MM.1S (cell line): ENCODE measurements at regions not wholly inside any gene's neighbourhood (a gene's known extent, or its start where the extent isn't known, plus 50 kb on each side); places are given as distances from the start of the nearest gene placed in this dataset.

Experiments
- DNase-seq: peaks from one replicate; pipeline ENCODE4 v3.0.0-alpha.2; 2015
- H2AFZ ChIP-seq: fragments of 300-600 bp; sonication (generic); 2 replicates; pipeline ENCODE4 v1.6.0; 2016; ENCODE audit warnings: antibody characterized with exemption, low read length
- H3F3A ChIP-seq: fragments of 300-600 bp; sonication (generic); 2 replicates; pipeline ENCODE4 v1.6.1; 2016; ENCODE audit warnings: mild to moderate bottlenecking, antibody characterized with exemption, low read length, moderate library complexity, mixed read lengths; ENCODE audit not compliant: insufficient read depth
- H3K27ac ChIP-seq: fragments of 300-600 bp; sonication (generic); 2 replicates; pipeline ENCODE4 v1.5.1; 2016; ENCODE audit warnings: mild to moderate bottlenecking, low read length
- H3K27me3 ChIP-seq: fragments of 300-600 bp; sonication (generic); replicated peaks from 2 replicates; pipeline ENCODE4 v1.6.0; 2016; ENCODE audit warnings: low read length; ENCODE audit not compliant: insufficient read depth
- H3K36me3 ChIP-seq: fragments of 300-600 bp; sonication (generic); replicated peaks from 2 replicates; pipeline ENCODE4 v1.6.1; 2016; ENCODE audit warnings: mild to moderate bottlenecking, low read length, mixed read lengths; ENCODE audit not compliant: insufficient read depth
- H3K4me1 ChIP-seq: fragments of 300-600 bp; sonication (generic); 2 replicates; pipeline ENCODE4 v1.6.1; 2016; ENCODE audit warnings: low read length, mixed read lengths
- H3K4me2 ChIP-seq: fragments of 300-600 bp; sonication (generic); 2 replicates; pipeline ENCODE4 v1.6.0; 2016; ENCODE audit warnings: low read depth, low read length
- H3K4me3 ChIP-seq: fragments of 300-600 bp; sonication (generic); 2 replicates; pipeline ENCODE4 v1.5.1; 2016; ENCODE audit warnings: low read length, mixed read lengths
- H3K79me2 ChIP-seq: fragments of 300-600 bp; sonication (generic); 2 replicates; pipeline ENCODE4 v1.6.1; 2016; ENCODE audit warnings: mixed run types, low read length, mixed read lengths
- H3K9ac ChIP-seq: fragments of 300-600 bp; sonication (generic); 2 replicates; pipeline ENCODE4 v1.6.1; 2016; ENCODE audit warnings: low read length, mixed read lengths
- H3K9me2 ChIP-seq: fragments of 300-600 bp; sonication (generic); replicated peaks from 2 replicates; pipeline ENCODE4 v1.6.1; 2016; ENCODE audit warnings: mild to moderate bottlenecking, low read length, mixed read lengths; ENCODE audit not compliant: insufficient read depth
- H3K9me3 ChIP-seq: fragments of 300-600 bp; sonication (generic); replicated peaks from 2 replicates; pipeline ENCODE4 v1.6.1; 2016; ENCODE audit warnings: mild to moderate bottlenecking, low read length, mixed read lengths; ENCODE audit not compliant: insufficient read depth
- H4K20me1 ChIP-seq: fragments of 300-600 bp; sonication (generic); 2 replicates; pipeline ENCODE4 v1.6.1; 2016; ENCODE audit warnings: mild to moderate bottlenecking, low read length, moderate library complexity, mixed read lengths; ENCODE audit not compliant: insufficient read depth
- CTCF ChIP-seq: fragments of 300-600 bp; sonication (generic); IDR thresholded peaks from 2 replicates; pipeline ENCODE4 v1.5.1; 2016; ENCODE audit warnings: antibody characterized with exemption, low read length, mixed read lengths
- EZH2 ChIP-seq: fragments of 300-600 bp; sonication (generic); optimal IDR thresholded peaks from 2 replicates; pipeline ENCODE3; 2017; ENCODE audit warnings: low read depth, mild to moderate bottlenecking, antibody characterized with exemption, low read length, mixed read lengths
- EZH2phosphoT487 ChIP-seq: fragments of 300-600 bp; sonication (generic); IDR thresholded peaks from 2 replicates; pipeline ENCODE4 v1.6.1; 2018; ENCODE audit warnings: antibody characterized with exemption, low read length

- Histone ChIP-seq H2AFZ (no peak overlapping the region), H3K27ac (no peak overlapping the region), H3K9ac (no peak overlapping the region), H4K20me1 (no peaks in the 10 kb centered on the region), H3K79me2 (no peaks in the 10 kb centered on the region), H3F3A (no peaks in the 10 kb centered on the region), H3K9me3 (no peaks in the 10 kb centered on the region), H3K27me3 (no peaks in the 10 kb centered on the region), H3K4me2 (no peak overlapping the region), H3K9me2 (no peaks in the 10 kb centered on the region), H3K36me3 (no peaks in the 10 kb centered on the region), H3K4me3 (no peak overlapping the region), H3K4me1 (no peaks in the 10 kb centered on the region)
- no peak for DNase-seq
- no peak for TF ChIP-seq EZH2
- no peak for TF ChIP-seq CTCF
- no peak for TF ChIP-seq EZH2phosphoT487
These were observed 112.2 kb upstream of the ZNF91 start for GRCh38 chr19:23507446-23507845.

- TF ChIP-seq EZH2: no peak
- TF ChIP-seq EZH2phosphoT487: no peak
- TF ChIP-seq CTCF: no peak
- Histone ChIP-seq H4K20me1 (no peaks in the 10 kb centered on the region), H3K4me2 (no peak overlapping the region), H3K9me3 (no peaks in the 10 kb centered on the region), H3K79me2 (no peaks in the 10 kb centered on the region), H2AFZ (no peak overlapping the region), H3K4me1 (no peaks in the 10 kb centered on the region), H3K27me3 (no peaks in the 10 kb centered on the region), H3K9ac (no peak overlapping the region), H3F3A (no peaks in the 10 kb centered on the region), H3K27ac (no peak overlapping the region), H3K9me2 (no peaks in the 10 kb centered on the region), H3K36me3 (no peaks in the 10 kb centered on the region), H3K4me3 (no peak overlapping the region)
- DNase-seq: no peak
These were observed 110.5 kb upstream of the ZNF91 start for GRCh38 chr19:23505738-23506137.

- H3K4me2 ChIP-seq: no peak overlapping the region
These were observed 87.6 kb upstream of the ZNF91 start for GRCh38 chr19:23482829-23483228.

More at GRCh38 chr19:23482829-23483228, 87.6 kb upstream of the ZNF91 start:
- Histone ChIP-seq H3K4me1 (no peaks in the 10 kb centered on the region), H3K4me3 (no peak overlapping the region), H3K27me3 (no peaks in the 10 kb centered on the region), H3K9me2 (no peaks in the 10 kb centered on the region), H3K9me3 (no peaks in the 10 kb centered on the region), H3K79me2 (no peaks in the 10 kb centered on the region), H4K20me1 (no peaks in the 10 kb centered on the region), H3K27ac (no peak overlapping the region), H3K36me3 (no peaks in the 10 kb centered on the region), H3F3A (no peaks in the 10 kb centered on the region), H2AFZ (no peak overlapping the region), H3K9ac (no peak overlapping the region)
- no peak for DNase-seq
- TF ChIP-seq EZH2: no peak
- no peak for TF ChIP-seq CTCF
